BJ (cell line): ENCODE measurements at regions not wholly inside any gene's neighbourhood (a gene's known extent, or its start where the extent isn't known, plus 50 kb on each side); places are given as distances from the start of the nearest gene placed in this dataset.

Source experiments
- CTCF ChIA-PET: fragments of 350-600 bp; formaldehyde crosslinking; extraction: SDS; loops from one replicate; lab custom pipeline; 2021; ENCODE audit warnings: antibody characterized with exemption, inconsistent platforms; lab: Yijun Ruan, JAX
- POLR2A ChIA-PET: fragments of 300-600 bp; sonication (Branson Sonifier 250); formaldehyde crosslinking; extraction: SDS; loops from one replicate; lab custom pipeline; 2021; ENCODE audit warnings: antibody characterized with exemption; lab: Charles Lee
- DNase-seq: peaks from one replicate; pipeline ENCODE4 v3.0.0-alpha.2; 2011; ENCODE audit warnings: low read depth
- H3K27me3 ChIP-seq: 2 replicates; pipeline ENCODE4 v1.6.0; 2011; ENCODE audit warnings: low read length; ENCODE audit not compliant: control insufficient read depth, insufficient read depth
- H3K36me3 ChIP-seq: 2 replicates; pipeline ENCODE4 v1.5.1; 2011; ENCODE audit warnings: low read length; ENCODE audit not compliant: control insufficient read depth, insufficient read depth
- H3K4me3 ChIP-seq: 2 replicates; pipeline ENCODE4 v1.5.1; 2011; ENCODE audit warnings: low read depth, mild to moderate bottlenecking, control low read depth, low read length
- TF ChIP-seq, protein P1 (sequence below): IDR thresholded peaks from 2 replicates; pipeline ENCODE4 v1.5.1; 2011; ENCODE audit warnings: low read depth, mild to moderate bottlenecking, control low read depth, inconsistent platforms, low read length, moderate library complexity; ENCODE audit not compliant: insufficient read depth

DNA sequence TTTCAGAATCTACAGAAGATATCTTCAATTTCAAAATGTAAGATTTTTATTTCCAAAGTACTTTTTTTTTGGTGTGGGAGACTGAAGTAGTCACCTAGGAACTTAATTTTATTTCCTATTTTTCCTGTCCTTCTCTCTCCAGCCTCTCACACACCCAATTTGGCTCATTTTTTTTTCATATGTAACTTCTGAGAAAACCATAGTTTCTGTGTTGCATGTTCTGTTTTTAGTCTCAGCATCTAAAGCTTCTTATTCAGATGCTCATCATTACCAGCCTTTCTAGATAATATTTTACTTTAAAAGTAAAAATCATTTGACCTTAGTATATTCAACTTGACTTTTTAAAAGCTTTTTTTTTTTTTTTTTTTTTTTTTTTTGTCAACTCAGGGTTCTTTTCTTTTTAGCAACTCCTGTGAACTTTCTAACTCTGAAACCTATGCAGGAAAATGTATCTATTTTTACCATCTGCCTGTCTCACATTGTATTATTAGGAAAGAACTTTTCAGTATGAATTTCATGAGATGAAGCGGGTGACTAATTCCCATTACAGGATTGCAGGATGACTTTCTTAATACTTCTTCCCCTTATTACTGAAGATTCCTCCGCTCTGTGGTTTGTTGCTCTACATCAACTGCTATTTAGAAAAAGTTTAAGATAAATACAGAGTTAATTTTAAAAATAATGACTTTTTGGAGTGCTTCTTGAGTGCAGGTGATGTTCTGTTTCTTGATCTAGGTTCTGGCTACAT is 73.6 kb upstream of the LSM8 start:
- TF ChIP-seq, protein P1, sequence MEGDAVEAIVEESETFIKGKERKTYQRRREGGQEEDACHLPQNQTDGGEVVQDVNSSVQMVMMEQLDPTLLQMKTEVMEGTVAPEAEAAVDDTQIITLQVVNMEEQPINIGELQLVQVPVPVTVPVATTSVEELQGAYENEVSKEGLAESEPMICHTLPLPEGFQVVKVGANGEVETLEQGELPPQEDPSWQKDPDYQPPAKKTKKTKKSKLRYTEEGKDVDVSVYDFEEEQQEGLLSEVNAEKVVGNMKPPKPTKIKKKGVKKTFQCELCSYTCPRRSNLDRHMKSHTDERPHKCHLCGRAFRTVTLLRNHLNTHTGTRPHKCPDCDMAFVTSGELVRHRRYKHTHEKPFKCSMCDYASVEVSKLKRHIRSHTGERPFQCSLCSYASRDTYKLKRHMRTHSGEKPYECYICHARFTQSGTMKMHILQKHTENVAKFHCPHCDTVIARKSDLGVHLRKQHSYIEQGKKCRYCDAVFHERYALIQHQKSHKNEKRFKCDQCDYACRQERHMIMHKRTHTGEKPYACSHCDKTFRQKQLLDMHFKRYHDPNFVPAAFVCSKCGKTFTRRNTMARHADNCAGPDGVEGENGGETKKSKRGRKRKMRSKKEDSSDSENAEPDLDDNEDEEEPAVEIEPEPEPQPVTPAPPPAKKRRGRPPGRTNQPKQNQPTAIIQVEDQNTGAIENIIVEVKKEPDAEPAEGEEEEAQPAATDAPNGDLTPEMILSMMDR = no peak
- no peak for DNase-seq
- Histone ChIP-seq H3K36me3 (no peaks in the 10 kb centered on the region), H3K4me3 (no peak overlapping the region), H3K27me3 (no peaks in the 10 kb centered on the region)
- ChIA-PET CTCF (no interaction called here), POLR2A (no interaction called here)

DNA sequence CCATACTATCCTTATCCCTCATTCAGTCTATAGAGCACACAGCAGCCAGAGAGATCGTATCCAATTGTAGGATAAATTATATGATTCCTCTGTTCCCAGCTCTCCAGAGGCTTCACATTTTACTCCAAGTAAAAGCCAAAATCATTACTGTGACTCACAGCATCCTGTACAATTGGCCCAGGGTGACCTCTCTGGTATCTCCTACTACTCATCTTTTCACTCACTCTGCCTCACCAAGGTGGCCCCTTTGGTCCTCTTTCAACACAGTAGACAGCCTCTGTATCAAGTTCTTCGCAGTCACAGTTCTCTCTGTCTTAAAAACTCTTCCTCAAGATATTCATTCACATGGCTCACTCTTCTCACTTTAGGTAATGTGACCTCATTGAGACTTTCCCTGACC is 72.6 kb upstream of the LSM8 start:
- Histone ChIP-seq H3K36me3 (no peaks in the 10 kb centered on the region), H3K27me3 (no peaks in the 10 kb centered on the region), H3K4me3 (no peak overlapping the region)
- TF ChIP-seq, protein P1 = no peak
- ChIA-PET POLR2A (no interaction called here), CTCF (no interaction called here)
- no peak for DNase-seq

DNA sequence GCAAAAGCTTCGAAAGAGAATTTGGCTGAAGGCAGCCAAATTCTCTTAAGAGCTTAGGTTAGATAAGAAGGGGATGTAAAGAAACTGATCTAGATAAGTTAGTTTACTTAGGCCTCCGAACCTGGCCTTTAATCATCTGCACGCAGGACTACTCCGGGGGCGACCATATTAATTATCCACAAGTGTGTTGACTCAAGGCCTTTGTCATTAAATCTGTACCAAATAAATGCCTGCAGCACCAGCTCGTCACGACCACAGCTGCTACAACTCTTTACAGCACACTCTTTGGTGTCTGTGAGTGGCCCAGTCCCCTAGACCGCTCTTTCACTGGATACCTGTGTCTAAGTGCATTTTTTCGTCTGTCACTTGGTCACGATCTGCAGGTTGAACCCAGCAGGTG is 69.8 kb upstream of the LSM8 start:
- H3K4me3 ChIP-seq = no peak overlapping the region
- CTCF ChIA-PET = no interaction called here
- no peak for DNase-seq
- TF ChIP-seq, protein P1 = no peak
- POLR2A ChIA-PET = no interaction called here
- no peaks in the 10 kb centered on the region for H3K36me3 ChIP-seq
- no peaks in the 10 kb centered on the region for H3K27me3 ChIP-seq

DNA sequence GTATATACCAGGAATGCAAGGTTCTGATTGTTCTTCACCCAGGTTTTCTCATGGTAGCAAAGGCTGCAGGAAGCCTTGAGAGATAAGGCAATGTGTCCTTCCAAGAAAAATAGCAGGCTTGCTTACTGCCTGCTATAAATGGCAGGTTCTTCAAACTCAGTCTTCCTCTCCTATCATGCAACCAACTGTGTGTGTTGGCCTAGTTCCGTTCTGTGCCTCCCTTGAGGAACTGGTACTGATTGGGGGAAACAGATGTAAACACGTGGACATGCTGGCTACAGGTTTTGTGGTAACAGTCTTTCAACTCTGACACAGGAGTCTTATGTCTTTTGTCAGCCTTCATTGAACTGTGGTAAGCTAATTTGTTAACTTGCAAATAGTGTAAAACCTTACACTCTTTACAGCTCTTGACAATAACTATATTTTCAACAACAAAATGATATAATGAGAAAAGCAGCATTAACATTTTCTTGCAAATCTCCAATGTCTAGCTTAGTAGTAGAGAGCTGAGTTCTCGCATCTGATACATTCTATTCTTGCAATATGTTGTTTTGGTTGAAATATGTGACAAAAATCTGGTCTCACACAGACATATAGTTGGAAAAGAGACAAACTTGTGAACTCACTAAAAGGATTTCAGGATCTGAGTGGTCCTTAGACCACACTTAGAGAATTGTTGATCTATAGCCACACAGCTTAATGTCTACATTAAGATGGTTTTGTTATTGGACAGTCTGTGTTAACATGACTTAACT is 54.7 kb upstream of the LSM8 start:
- CTCF ChIA-PET = interaction anchor here (1.6 kb wide), 1 partner anchor 34 kb away, joined by 4 read pairs; no protein-coding TSS in a partner anchor
- no peak for DNase-seq
- H3K27me3 ChIP-seq = no peaks in the 10 kb centered on the region
- TF ChIP-seq, protein P1 = no peak
- H3K4me3 ChIP-seq = no peak overlapping the region
- H3K36me3 ChIP-seq = no peaks in the 10 kb centered on the region
- POLR2A ChIA-PET = no interaction called here

DNA sequence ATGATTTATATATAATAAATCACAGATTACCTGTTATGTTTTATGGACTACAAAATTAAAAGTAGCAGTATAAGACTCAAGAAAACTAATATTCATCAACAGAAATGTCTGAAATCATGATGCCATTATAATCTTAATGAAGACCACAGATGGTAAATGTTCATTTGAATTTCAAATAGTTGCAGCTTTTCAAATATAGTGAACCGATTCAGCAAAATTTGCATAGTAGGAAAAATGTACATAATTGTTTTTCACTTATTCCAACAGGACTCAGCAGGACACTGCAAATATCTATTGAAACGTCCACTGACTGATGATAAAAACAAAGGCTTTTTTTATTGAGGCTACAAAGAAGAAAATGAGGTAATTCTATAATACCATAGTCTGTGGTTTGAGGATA is 51.2 kb upstream of the LSM8 start:
- CTCF ChIA-PET = no interaction called here
- POLR2A ChIA-PET = no interaction called here

More for the DNA sequence above, 51.2 kb upstream of the LSM8 start:
- no peaks in the 10 kb centered on the region for H3K36me3 ChIP-seq
- no peaks in the 10 kb centered on the region for H3K27me3 ChIP-seq
- no peak for DNase-seq
- TF ChIP-seq, protein P1 = no peak
- no peak overlapping the region for H3K4me3 ChIP-seq
